ENCODE measurements at regions not wholly inside any gene's neighbourhood (a gene's known extent, or its start where the extent isn't known, plus 50 kb on each side); places are given as distances from the start of the nearest gene placed in this dataset.

- no peak for TF ChIP-seq POLR2A (IDR thresholded peaks at IDR 0.05)
- TF ChIP-seq CTCF (IDR thresholded peaks at IDR 0.05): no peak
- no peak for TF ChIP-seq EP300 (IDR thresholded peaks at IDR 0.05)
- no peak for TF ChIP-seq POLR2AphosphoS5 (IDR thresholded peaks at IDR 0.05)
These were observed 136.5 kb downstream of the COX18 start for GRCh38 chr4:72933029-72933428.
